A673 (cell line): ENCODE measurements at regions not wholly inside any gene's neighbourhood (a gene's known extent, or its start where the extent isn't known, plus 50 kb on each side); places are given as distances from the start of the nearest gene placed in this dataset.

Source experiments
- BruUV-seq: library from RNA; stranded (reverse); fragments of 400-500 nt; replicated peaks from 2 replicates; lab custom pipeline; 2021; lab: Mats Ljungman, UMichigan
- CTCF ChIA-PET: fragments of 300-600 bp; sonication (Branson Sonifier 250); formaldehyde crosslinking; loops from one replicate; lab custom pipeline; 2022; ENCODE audit warnings: antibody characterized with exemption; lab: Charles Lee
- POLR2A ChIA-PET: fragments of 300-600 bp; sonication (Branson Sonifier 250); formaldehyde crosslinking; loops from one replicate; lab custom pipeline; 2022; ENCODE audit warnings: antibody characterized with exemption; ENCODE audit not compliant: low non-redundant PET; lab: Charles Lee
- DNase-seq: peaks from one replicate; pipeline ENCODE4 v3.0.0-alpha.2; 2015; ENCODE audit warnings: low spot score
- H3K27ac ChIP-seq: fragments of 200-600 bp; sonication (generic); 2 replicates; pipeline ENCODE4 v1.5.1; 2016; ENCODE audit warnings: mixed run types, low read depth, mild to moderate bottlenecking, mixed read lengths, antibody characterized with exemption, low read length; ENCODE audit not compliant: poor library complexity, severe bottlenecking
- H3K27me3 ChIP-seq: fragments of 200-600 bp; sonication (generic); replicated peaks from 2 replicates; pipeline ENCODE4 v1.6.1; 2017; ENCODE audit warnings: mixed run types, low read depth, mild to moderate bottlenecking, mixed read lengths, antibody characterized with exemption, low read length; ENCODE audit not compliant: insufficient read depth, poor library complexity
- H3K36me3 ChIP-seq: fragments of 200-600 bp; sonication (generic); 2 replicates; pipeline ENCODE4 v1.6.1; 2016; ENCODE audit warnings: mixed run types, mild to moderate bottlenecking, mixed read lengths, antibody characterized with exemption, low read length; ENCODE audit not compliant: insufficient read depth, poor library complexity, severe bottlenecking
- H3K4me1 ChIP-seq: fragments of 200-600 bp; sonication (generic); 2 replicates; pipeline ENCODE4 v1.6.1; 2017; ENCODE audit warnings: mixed run types, mild to moderate bottlenecking, mixed read lengths, antibody characterized with exemption, low read length; ENCODE audit not compliant: insufficient read depth, poor library complexity, severe bottlenecking
- H3K4me3 ChIP-seq: fragments of 200-600 bp; sonication (generic); 2 replicates; pipeline ENCODE4 v1.5.1; 2016; ENCODE audit warnings: low read depth, mixed run types, mild to moderate bottlenecking, mixed read lengths, low read length; ENCODE audit not compliant: poor library complexity, severe bottlenecking
- H3K9me3 ChIP-seq: fragments of 200-600 bp; sonication (generic); 2 replicates; pipeline ENCODE4 v1.6.1; 2016; ENCODE audit warnings: mixed run types, low read depth, mild to moderate bottlenecking, mixed read lengths, antibody characterized with exemption, low read length; ENCODE audit not compliant: poor library complexity, severe bottlenecking
- EZH2 ChIP-seq: fragments of 200-600 bp; sonication (generic); IDR thresholded peaks from 2 replicates; pipeline ENCODE4 v1.6.1; 2017; ENCODE audit warnings: borderline replicate concordance, low read depth, mild to moderate bottlenecking, mixed read lengths, antibody characterized with exemption, low read length; ENCODE audit not compliant: poor library complexity, severe bottlenecking
- intact Hi-C: fragments of 100-400 bp; cut with micrococcal nuclease; formaldehyde crosslinking; loops from one replicate; pipeline ENCODE4 v1.10.0; 2022; ENCODE audit not compliant: unreplicated experiment
- TF ChIP-seq, protein P1 (sequence below): fragments of 300-800, 200-600 bp; sonication (generic); conservative IDR thresholded peaks from 2 replicates; pipeline ENCODE4 v1.5.1; 2017; ENCODE audit warnings: low read depth, mild to moderate bottlenecking, antibody characterized with exemption, low read length, moderate library complexity, mixed read lengths

DNA sequence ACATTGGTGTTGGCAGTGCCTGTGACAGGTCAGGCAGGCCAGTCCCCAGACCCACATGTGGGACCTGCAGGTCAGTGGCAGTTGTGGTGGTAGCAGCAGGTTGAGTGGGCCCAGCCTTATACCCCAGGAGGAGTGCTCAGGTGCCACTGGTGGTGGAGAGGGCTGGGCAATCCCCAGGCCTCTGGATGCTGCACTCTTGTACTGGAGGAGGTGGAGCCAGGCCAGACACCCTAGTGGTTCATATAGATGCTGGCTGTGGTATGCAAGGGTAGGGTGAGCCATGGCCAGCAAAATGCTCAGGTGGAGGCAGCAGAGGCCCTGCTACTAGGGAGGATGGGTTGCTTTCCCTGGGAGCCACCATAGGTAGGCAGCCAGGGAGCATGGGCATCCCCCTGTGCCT lies 190.4 kb upstream of the TMPO start:
- CTCF ChIA-PET, result no interaction called here
- Histone ChIP-seq H3K27me3 (peaks cover 3% of the 10 kb centered on the region), H3K4me3 (no peak overlapping the region), H3K27ac (no peak overlapping the region), H3K4me1 (no peaks in the 10 kb centered on the region), H3K36me3 (no peaks in the 10 kb centered on the region), H3K9me3 (no peaks in the 10 kb centered on the region)
- no peak for DNase-seq
- intact Hi-C loops, result no loop called here
- TF ChIP-seq EZH2, result no peak
- TF ChIP-seq, protein P1, sequence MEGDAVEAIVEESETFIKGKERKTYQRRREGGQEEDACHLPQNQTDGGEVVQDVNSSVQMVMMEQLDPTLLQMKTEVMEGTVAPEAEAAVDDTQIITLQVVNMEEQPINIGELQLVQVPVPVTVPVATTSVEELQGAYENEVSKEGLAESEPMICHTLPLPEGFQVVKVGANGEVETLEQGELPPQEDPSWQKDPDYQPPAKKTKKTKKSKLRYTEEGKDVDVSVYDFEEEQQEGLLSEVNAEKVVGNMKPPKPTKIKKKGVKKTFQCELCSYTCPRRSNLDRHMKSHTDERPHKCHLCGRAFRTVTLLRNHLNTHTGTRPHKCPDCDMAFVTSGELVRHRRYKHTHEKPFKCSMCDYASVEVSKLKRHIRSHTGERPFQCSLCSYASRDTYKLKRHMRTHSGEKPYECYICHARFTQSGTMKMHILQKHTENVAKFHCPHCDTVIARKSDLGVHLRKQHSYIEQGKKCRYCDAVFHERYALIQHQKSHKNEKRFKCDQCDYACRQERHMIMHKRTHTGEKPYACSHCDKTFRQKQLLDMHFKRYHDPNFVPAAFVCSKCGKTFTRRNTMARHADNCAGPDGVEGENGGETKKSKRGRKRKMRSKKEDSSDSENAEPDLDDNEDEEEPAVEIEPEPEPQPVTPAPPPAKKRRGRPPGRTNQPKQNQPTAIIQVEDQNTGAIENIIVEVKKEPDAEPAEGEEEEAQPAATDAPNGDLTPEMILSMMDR, result no peak
- POLR2A ChIA-PET, result no interaction called here
- no TSS peak for BruUV-seq

GRCh38 chr12:98328467-98328866 lies 186.9 kb upstream of the TMPO start:
- CTCF ChIA-PET, result no interaction called here
- intact Hi-C loops, result no loop called here
- TF ChIP-seq EZH2, result no peak

GRCh38 chr12:98329589-98329988 lies 185.8 kb upstream of the TMPO start:
- H3K36me3 ChIP-seq, result no peaks in the 10 kb centered on the region
- ChIA-PET CTCF (no interaction called here), POLR2A (no interaction called here)
- DNase-seq, result no peak
- TF ChIP-seq, protein P1, result no peak
- TF ChIP-seq EZH2, result no peak
- peaks cover 2% of the 10 kb centered on the region for H3K27me3 ChIP-seq
- H3K4me1 ChIP-seq, result no peaks in the 10 kb centered on the region
- H3K4me3 ChIP-seq, result no peak overlapping the region
- intact Hi-C loops, result no loop called here
- no TSS peak for BruUV-seq
- no peaks in the 10 kb centered on the region for H3K9me3 ChIP-seq
- no peak overlapping the region for H3K27ac ChIP-seq

More at GRCh38 chr12:98328467-98328866, 186.9 kb upstream of the TMPO start:
- no TSS peak for BruUV-seq
- Histone ChIP-seq H3K36me3 (no peaks in the 10 kb centered on the region), H3K4me3 (no peak overlapping the region), H3K27me3 (no peaks in the 10 kb centered on the region), H3K9me3 (no peaks in the 10 kb centered on the region), H3K4me1 (no peaks in the 10 kb centered on the region), H3K27ac (no peak overlapping the region)
- POLR2A ChIA-PET, result no interaction called here
- no peak for DNase-seq

- no peak for TF ChIP-seq EZH2
- TF ChIP-seq, protein P1, result no peak
- peak; percentile 10 for DNase-seq
- H3K27me3 ChIP-seq, result peaks cover 5% of the 10 kb centered on the region
- POLR2A ChIA-PET, result no interaction called here
- no peak overlapping the region for H3K4me3 ChIP-seq
- H3K4me1 ChIP-seq, result no peaks in the 10 kb centered on the region
- intact Hi-C loops, result no loop called here
- no peak overlapping the region for H3K27ac ChIP-seq
- BruUV-seq, result no TSS peak
- no peaks in the 10 kb centered on the region for H3K36me3 ChIP-seq
- CTCF ChIA-PET, result no interaction called here
- no peaks in the 10 kb centered on the region for H3K9me3 ChIP-seq
Observed at GRCh38 chr12:98332642-98333041, 182.7 kb upstream of the TMPO start.
